ENCODE measurements at regions not wholly inside any gene's neighbourhood (a gene's known extent, or its start where the extent isn't known, plus 50 kb on each side); places are given as distances from the start of the nearest gene placed in this dataset.

- DNase-seq, result no peak
Measured at GRCh38 chr12:47306130-47306529, 226.4 kb upstream of the AMIGO2 start.

GRCh38 chr12:47305464-47305863, 225.7 kb upstream of the AMIGO2 start:
- DNase-seq, result no peak

- no peak for DNase-seq
Measured at GRCh38 chr12:47303995-47304560, 224.3 kb upstream of the AMIGO2 start.

GRCh38 chr12:47303207-47303606, 223.4 kb upstream of the AMIGO2 start:
- DNase-seq, result no peak

GRCh38 chr12:47302111-47302671, 222.4 kb upstream of the AMIGO2 start:
- DNase-seq, result no peak

DNA sequence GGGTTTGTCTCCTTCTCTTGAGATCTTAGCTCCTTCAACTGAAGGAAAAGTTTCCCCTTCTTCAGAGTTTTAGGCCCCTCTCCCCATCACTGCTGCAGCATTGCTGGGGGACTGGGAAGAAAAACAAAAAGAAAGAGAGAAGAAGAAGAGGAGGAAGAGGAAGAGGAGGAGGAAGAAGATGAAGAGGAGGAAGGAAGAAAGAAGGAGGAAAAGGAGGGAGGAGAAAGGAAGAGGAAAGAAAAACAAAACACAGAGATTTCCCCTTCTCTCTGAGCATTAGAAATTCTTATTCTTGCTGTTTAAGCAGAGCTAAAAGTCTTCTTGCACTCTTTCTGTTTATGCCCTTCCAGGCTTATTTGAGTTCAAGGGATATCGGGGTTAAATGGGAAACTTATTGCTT, 219.8 kb upstream of the AMIGO2 start:
- no peak for DNase-seq

- DNase-seq, result no peak
Measured at GRCh38 chr12:47297993-47298392, 218.2 kb upstream of the AMIGO2 start.

DNA sequence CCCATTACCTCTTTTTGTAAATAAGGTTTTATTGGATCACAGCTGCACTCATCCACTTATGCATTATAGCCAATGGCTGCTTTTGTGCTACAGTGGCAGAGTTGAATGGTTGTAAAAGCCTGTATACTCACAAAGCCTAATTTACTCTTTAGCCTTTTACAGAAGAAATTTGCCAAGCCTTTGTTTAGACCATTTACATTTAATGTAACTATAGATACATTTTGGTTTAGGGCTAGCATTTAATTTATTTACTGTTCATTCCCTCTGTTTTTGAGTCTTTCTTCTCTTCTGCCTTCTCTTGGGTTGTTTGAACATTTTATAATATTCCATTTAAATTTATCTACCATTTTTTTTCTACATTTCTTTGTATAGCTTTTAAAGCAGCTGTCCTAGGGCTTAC, 217.1 kb upstream of the AMIGO2 start:
- no peak for DNase-seq

- no peak for DNase-seq
Measured at GRCh38 chr12:47293406-47293805, 213.6 kb upstream of the AMIGO2 start.

GRCh38 chr12:47286676-47287075, 206.9 kb upstream of the AMIGO2 start:
- DNase-seq, result no peak

All from T-helper 9 cell (primary cell).